Esophagus muscularis mucosa (tissue), 4 donors: ENCODE measurements at regions not wholly inside any gene's neighbourhood (a gene's known extent, or its start where the extent isn't known, plus 50 kb on each side); places are given as distances from the start of the nearest gene placed in this dataset.

Source experiments
- DNase-seq: peaks from one replicate; pipeline ENCODE4 v3.0.0-alpha.2; 2017; ENCODE audit errors: extremely low spot score
- H3K27ac ChIP-seq, 4 donors: fragments of 200-600 bp; sonication (generic); replicated peaks in 1 of 4; 1 replicate in 3 of 4; 2 replicates in 1 of 4; pipeline ENCODE4 v1.5.1; 2016 to 2019; ENCODE audit warnings: mild to moderate bottlenecking in 1 of 4
- H3K27me3 ChIP-seq, 4 donors: fragments of 200-600 bp; sonication (generic); one replicate each; pipeline versions ENCODE4 v1.5.1 to v1.6.0; 2016 to 2019
- H3K36me3 ChIP-seq, 4 donors: fragments of 200-600 bp; sonication (generic); one replicate each; pipeline ENCODE4 v1.5.1; 2016 to 2019
- H3K4me1 ChIP-seq, 4 donors: fragments of 200-600 bp; sonication (generic); one replicate each; pipeline ENCODE4 v1.5.1; 2016 to 2019
- H3K4me3 ChIP-seq, 4 donors: fragments of 200-600 bp; sonication (generic); 1 replicate in 2 of 4; 2 replicates in 2 of 4; pipeline ENCODE4 v1.5.1; 2016 to 2019; ENCODE audit warnings: mild to moderate bottlenecking in 4 of 4, moderate library complexity in 1 of 4
- H3K9me3 ChIP-seq, 4 donors: fragments of 200-600 bp; sonication (generic); 1 replicate in 3 of 4; 2 replicates in 1 of 4; pipeline ENCODE4 v1.5.1; 2016 to 2019
- CTCF ChIP-seq, 3 experiments: fragments of 200-600 bp in 2 of 3; fragments of 450-650 bp in 1 of 3; sonication (generic) in 2 of 3; IDR thresholded peaks; one replicate each; pipeline ENCODE4 v1.5.1; 2017 to 2019; ENCODE audit warnings: antibody characterized with exemption in 3 of 3, mild to moderate bottlenecking in 2 of 3, moderate library complexity in 1 of 3
- EP300 ChIP-seq: sonication (generic); formaldehyde crosslinking; IDR thresholded peaks from one replicate; pipeline ENCODE4 v1.6.1; 2017; ENCODE audit warnings: antibody characterized with exemption
- POLR2A ChIP-seq: fragments of 450-650 bp; IDR thresholded peaks from one replicate; pipeline ENCODE4 v1.6.1; 2017; ENCODE audit warnings: antibody characterized with exemption, moderate library complexity, mild to moderate bottlenecking, low read depth
- POLR2AphosphoS5 ChIP-seq, 2 donors: sonication (generic); formaldehyde crosslinking; IDR thresholded peaks; one replicate each; pipeline ENCODE4 v1.6.1; 2017; ENCODE audit warnings: antibody characterized with exemption in 2 of 2
- WGBS: methylation state at CpG from one replicate; pipeline ENCODE4 v1.1.5; 2018; 5-methylcytosine and 5-hydroxymethylcytosine counted together
- intact Hi-C: fragments of 100-400 bp; cut with DNase I; formaldehyde crosslinking; loops from one replicate; pipeline ENCODE4 v1.15.1; 2023

- 77% methylated on average over 7 of the region's 7 CpGs for WGBS
Measured at GRCh38 chr11:44506375-44507016, 59.0 kb upstream of the CD82 start.

GRCh38 chr11:44507491-44507890 is 58.0 kb upstream of the CD82 start:
- Histone ChIP-seq H3K4me1 (no peaks in the 10 kb centered on the region), H3K27me3 (peaks cover 0 to 17% (median 0%) of the 10 kb centered on the region in 4 donors), H3K27ac (no peak overlapping the region), H3K4me3 (no peak overlapping the region), H3K36me3 (no peaks in the 10 kb centered on the region), H3K9me3 (peaks cover 0 to 9% (median 3%) of the 10 kb centered on the region in 4 donors)
- no peak for TF ChIP-seq CTCF (IDR thresholded peaks at IDR 0.05)
- no peak for TF ChIP-seq EP300
- no peak for TF ChIP-seq POLR2AphosphoS5 (IDR thresholded peaks at IDR 0.05)
- no peak for TF ChIP-seq POLR2A
- intact Hi-C loops = no loop called here
- 98% methylated on average over 3 of the region's 3 CpGs for WGBS
- no peak for DNase-seq

More at GRCh38 chr11:44506375-44507016, 59.0 kb upstream of the CD82 start:
- Histone ChIP-seq H3K36me3 (no peaks in the 10 kb centered on the region), H3K4me1 (no peaks in the 10 kb centered on the region), H3K9me3 (peaks cover 0 to 9% (median 3%) of the 10 kb centered on the region in 4 donors), H3K27me3 (peaks cover 0 to 16% (median 0%) of the 10 kb centered on the region in 4 donors), H3K27ac (no peak overlapping the region), H3K4me3 (no peak overlapping the region)
- intact Hi-C loops = no loop called here
- no peak for DNase-seq
- TF ChIP-seq CTCF (IDR thresholded peaks at IDR 0.05) (no peak), POLR2A (no peak)

GRCh38 chr11:44507896-44508445 is 57.5 kb upstream of the CD82 start:
- no peaks in the 10 kb centered on the region for H3K4me1 ChIP-seq
- no peak overlapping the region for H3K27ac ChIP-seq
- DNase-seq = no peak
- H3K36me3 ChIP-seq = no peaks in the 10 kb centered on the region
- intact Hi-C loops = no loop called here
- peaks cover 0 to 9% (median 3%) of the 10 kb centered on the region in 4 donors for H3K9me3 ChIP-seq
- H3K27me3 ChIP-seq = peaks cover 0 to 17% (median 0%) of the 10 kb centered on the region in 4 donors
- no peak for TF ChIP-seq POLR2A
- TF ChIP-seq EP300 = no peak
- no peak for TF ChIP-seq CTCF (IDR thresholded peaks at IDR 0.05)
- TF ChIP-seq POLR2AphosphoS5 (IDR thresholded peaks at IDR 0.05) = no peak
- H3K4me3 ChIP-seq = no peak overlapping the region
- WGBS = 94% methylated on average over 3 of the region's 3 CpGs

GRCh38 chr11:44509296-44509695 is 56.2 kb upstream of the CD82 start:
- Histone ChIP-seq H3K36me3 (no peaks in the 10 kb centered on the region), H3K4me1 (no peaks in the 10 kb centered on the region), H3K27me3 (peaks cover 0 to 11% (median 0%) of the 10 kb centered on the region in 4 donors), H3K27ac (no peak overlapping the region), H3K4me3 (no peak overlapping the region), H3K9me3 (peaks cover 0 to 9% (median 3%) of the 10 kb centered on the region in 4 donors)
- intact Hi-C loops = no loop called here
- TF ChIP-seq EP300 (no peak), CTCF (IDR thresholded peaks at IDR 0.05) (no peak), POLR2AphosphoS5 (IDR thresholded peaks at IDR 0.05) (no peak), POLR2A (no peak)
- no peak for DNase-seq
- WGBS = 73% methylated on average over 5 of the region's 5 CpGs
